COLO668 (cell line): ENCODE measurements at regions not wholly inside any gene's neighbourhood (a gene's known extent, or its start where the extent isn't known, plus 50 kb on each side); places are given as distances from the start of the nearest gene placed in this dataset.
"Not testable (repeated sequence)": the region's sequence is repeated elsewhere in the genome, so short reads cannot be mapped to it uniquely, and the experiment has no call there.

ENCODE experiments used
- DNase-seq: peaks from one replicate; lab custom pipeline; 2025; ENCODE audit not compliant: unreplicated experiment; lab: John Stamatoyannopoulos, UW

DNA sequence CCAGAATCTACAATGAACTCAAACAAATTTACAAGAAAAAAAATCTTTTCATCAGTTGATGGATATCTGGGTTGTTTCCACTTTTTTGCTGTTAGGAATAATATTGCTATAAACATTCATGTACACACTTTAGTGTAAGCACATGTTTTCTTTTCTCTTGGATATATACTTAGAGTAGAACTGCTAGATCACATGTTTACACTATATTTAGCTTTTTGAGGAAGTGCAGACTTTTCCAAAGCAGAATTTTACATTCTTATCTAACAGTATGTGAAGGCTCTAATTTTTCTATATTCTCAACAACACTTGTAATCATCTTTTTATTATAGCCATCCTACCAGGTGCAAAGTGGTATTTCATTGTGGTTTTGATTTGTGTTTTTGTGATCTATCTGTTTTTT is 103.6 kb upstream of the RMP24 start:
- no peak for DNase-seq

DNA sequence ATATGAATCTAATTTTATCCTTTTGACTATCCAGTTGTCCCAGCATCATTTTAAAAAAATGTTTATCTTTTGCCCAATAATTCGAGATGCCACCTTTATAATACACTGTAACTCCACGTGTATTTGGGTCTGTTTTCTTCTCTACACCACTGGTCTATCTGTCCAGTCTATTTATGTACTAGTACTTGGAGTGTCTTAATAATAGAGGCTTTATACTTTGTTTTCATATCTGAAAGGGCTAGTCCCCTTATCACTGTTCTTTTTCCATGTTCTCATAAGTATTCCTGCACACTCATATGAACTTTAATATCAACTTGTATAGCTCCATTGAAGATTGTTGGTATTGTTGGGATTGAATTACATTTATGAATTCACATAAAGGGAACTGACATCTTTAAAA is 101.1 kb upstream of the RMP24 start:
- no peak for DNase-seq

DNA sequence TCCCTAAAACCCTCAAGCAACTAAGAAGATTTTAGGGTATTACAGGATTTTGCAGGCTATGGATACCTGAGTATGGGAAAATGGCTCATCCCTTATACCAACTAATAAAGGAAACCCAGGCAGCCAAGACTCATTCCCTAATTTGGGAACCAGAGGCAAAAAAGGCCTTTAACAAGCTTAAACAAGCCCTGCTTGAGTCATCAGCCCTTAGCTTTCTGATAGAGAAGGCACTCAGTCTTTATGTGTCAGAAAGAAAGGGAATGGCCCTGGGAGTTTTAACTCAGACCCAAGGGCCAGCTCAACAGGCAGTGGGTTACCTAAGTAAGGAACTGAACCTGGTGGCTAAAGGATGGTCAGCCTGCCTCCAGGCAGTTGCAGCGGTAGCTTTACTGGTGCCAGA is 96.9 kb upstream of the RMP24 start:
- no peak for DNase-seq

DNA sequence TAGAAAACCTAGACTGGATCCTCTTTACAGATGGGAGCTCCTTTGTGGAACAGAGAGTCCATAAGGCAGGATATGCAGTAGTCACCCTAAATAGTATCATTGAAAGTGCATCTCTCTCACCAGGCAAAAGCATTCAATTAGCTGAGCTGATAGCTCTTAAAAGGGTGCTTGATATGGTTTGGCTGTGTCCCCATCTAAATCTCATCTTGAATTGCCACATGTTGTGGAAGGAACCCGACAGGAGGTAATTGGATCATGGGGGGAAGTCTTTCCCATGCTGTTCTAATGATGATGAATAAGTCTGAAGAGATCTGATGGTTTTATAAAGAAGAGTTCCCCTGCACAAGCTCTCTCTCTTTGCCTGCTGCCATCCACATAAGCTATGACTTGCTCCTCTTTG is 96.2 kb upstream of the RMP24 start:
- DNase-seq, result no peak

DNA sequence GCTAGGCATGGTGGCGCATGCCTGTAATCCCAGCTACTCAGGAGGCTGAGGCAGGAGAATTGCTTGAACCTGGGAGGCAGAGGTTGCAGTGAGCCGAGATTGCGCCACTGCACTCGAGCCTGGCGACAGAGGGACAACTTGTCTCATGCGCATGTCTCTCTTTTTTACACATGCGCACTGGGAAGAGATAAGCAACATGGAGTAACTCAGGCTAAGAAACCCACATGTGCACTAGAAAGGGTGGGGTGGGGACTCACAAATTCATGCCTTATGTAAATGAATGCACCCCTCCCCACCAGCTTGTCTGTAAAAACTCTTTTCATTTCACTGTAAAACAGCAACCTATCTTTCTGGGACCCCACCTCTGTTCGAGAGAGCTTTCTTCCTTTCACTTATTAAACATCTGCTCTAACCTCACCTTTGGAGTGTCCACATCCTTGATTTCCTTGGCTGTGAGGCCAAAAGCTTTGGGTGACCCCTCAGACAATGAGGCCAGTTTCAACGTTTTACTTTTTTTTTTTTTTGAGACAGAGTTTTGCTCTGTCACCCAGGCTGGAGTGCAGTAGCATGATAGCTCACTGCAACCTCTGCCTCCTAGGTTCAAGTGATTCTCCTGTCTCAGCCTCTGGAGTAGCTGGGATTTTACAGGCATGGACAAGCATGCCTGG is 91.6 kb upstream of the RMP24 start:
- no peak for DNase-seq

DNA sequence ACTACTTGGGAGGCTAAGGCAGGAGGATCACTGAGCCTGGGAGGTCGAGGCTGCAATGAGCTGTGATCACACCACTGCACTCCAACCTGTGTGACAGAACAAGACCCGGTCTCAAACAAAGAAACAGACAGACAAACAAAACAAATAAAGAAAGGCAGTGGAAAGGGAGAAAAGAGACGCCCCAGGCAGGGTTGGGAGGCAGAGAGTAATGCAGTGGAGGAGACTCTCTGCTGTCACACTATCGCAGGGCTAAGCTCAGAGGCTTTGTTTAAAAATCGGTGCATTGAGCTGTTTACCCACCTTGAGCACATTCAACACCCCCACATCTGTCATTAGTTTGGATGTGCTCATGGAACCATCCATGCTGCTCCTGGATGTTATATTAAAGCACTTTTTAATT is 84.2 kb upstream of the RMP24 start:
- no peak for DNase-seq

DNA sequence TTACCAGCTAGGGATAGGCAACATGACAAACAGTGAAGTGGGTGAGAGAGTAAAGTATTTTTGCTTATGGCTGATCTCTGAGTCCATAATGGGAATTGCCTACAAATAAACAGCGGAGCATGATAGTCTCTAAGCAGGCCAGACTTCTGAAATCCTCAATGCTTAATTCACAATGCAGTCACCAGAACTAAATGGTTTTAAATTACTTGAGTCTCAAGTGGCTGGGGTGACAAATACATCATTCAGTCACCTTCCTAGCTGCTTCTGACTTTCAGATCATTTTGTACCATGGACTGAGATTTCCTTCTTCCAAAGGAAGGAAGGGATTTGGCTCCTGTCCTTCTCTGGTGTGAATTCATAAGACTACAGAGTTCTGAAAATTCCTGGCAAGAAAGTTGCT is 82.8 kb upstream of the RMP24 start:
- DNase-seq, result no peak

DNA sequence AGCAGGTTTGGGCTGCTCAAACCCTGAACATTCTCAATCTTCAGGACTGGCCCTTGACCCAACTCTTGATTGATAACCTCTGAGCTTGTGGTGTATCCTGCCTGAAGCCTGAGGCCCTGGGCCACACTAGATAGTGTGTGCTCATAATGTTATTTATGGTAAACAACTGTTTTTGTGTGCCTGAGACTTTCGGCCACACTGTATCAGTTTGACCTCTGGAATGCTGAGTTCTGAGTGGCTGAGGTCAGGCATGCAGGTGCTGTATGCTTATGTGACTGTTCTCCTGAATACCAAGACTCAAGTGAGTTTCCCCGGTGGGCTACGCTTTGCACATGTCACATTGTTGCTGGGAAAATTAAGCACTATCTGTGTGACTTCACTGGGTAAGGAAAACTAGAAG is 82.2 kb upstream of the RMP24 start:
- DNase-seq, result no peak

DNA sequence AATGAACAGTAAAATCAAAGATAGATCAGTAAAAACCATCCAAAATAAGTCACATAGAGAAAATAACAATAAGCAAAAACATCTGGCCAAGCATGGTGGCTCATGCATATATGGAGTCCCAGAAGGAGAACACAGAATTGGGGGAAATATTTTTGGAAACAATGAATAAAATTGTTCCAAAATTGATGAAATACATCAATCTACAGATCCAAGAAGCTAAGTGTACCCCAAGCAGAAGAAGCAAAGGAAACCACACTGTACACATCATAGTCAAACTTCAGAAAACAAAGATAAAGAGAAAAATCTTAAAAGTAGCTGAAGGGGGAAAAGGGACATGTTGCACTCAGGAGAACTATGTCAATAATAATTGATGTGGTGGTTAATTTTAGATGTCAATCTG is 80.4 kb upstream of the RMP24 start:
- DNase-seq, result no peak

DNA sequence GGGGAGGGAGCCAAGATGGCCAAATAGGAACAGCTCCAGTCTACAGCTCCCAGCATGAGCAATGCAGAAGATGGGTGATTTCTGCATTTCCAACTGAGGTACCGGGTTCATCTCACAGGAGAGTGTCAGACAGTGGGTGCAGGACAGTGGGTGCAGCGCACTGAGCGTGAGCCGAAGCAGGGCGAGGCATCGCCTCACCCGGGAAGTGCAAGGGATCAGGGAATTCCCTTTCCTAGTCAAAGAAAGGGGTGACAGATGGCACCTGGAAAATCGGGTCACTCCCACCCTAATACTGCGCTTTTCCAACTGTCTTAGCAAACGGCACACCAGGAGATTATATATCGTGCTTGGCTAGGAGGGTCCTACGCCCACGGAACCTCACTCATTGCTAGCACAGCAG is 75.0 kb upstream of the RMP24 start:
- not testable (repeated sequence) for DNase-seq

DNA sequence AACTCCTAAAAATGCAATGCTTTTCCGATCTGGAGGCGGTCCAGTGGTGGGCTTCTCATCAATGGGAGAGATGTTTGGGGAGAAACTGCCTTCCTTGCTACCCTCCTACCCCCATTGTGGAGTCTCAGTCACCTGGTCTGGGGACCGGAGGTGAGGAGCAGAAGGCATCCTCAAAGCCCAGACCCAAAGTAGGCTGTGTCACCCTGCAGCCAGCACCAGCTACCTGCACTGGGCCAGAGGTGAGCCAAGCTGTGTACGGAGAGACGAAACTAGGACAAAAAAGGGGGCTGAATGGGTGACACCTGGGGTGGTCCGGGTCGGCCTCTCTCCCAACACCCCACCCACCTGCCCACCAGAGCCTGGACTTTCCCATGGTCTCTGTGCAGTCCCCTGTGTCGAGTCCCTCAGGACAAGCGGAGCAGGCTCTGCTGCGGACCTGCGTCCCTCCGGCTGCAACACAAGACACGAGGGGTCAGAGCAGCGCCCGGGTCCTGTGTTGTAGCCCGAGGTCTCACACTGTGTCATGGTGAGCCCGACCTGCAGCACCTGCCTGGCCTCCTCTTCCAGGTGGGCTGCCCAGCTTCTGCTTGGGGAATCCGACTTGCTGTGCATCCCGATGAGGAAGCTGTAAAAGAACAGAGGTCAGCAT is 68.0 kb upstream of the RMP24 start:
- no peak for DNase-seq

DNA sequence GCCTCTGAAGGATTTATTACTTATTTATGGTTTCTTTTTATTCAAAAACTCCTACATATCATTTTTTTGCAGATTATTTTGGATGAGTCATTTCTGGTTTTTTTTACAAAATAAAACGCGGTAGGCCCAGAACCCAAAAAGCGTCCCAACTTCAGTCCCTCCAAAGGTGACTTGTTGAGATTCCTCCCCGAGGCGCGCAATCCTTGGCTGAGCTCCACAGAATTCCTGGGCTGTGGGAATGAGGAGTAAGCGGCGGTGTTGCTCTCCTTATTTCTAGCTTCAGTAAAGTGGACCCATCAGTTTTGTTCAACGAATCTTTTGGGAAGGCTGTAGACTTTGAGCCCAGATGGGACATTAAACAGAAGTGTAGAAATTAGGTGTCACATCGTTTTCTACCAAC is 67.0 kb upstream of the RMP24 start:
- DNase-seq, result no peak

DNA sequence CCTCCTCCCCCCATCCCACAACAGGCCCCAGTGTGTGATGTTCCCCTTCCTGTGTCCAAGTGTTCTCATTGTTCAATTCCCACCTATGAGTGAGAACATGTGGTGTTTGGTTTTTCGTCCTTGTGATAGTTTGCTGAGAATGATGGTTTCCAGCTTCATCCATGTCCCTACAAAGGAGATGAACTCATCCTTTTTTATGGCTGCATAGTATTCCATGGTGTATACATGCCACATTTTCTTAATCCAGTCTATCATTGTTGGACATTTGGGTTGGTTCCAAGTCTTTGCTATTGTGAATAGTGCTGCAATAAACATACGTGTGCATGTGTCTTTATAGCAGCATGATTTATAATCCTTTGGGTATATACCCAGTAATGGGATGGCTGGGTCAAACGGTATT is 66.2 kb upstream of the RMP24 start:
- DNase-seq, result not testable (repeated sequence)

DNA sequence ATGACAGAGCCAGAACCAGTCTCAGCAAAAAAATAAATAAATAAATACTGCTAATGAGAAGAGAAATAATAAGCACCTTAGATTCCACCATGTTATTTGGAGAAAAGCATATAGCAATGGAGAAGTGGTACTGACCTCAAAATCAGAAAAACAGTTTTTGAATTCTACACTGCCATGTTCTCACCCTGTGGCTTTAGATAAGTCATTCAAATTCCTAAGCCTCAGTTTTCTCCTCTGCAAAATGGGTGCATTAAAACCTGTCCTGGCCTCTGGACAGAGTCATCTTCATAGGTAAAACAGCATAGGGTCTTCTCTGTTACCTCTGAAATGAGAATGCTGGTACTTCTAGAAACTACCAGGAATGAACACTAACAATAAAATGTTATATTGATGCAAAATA is 62.2 kb upstream of the RMP24 start:
- DNase-seq, result no peak

DNA sequence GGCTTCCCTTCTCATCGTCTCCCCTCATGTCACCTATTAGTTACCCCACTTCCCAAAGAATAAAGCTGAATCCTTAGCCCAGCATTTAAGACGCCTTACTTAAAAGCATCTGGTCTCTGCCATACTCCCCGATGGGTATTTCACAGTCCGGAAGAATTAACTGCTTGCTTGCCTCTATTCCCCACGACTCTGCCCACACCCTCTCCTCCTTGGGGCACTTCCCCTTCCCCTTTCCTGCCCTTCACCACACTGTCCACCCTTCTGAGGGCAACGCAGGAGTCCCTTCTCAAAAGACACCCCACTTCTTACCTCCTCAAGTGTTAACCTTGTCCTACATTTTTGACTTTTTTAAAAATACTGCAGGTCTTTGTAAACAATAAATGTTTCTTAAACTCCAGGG is 60.1 kb upstream of the RMP24 start:
- DNase-seq, result no peak

DNA sequence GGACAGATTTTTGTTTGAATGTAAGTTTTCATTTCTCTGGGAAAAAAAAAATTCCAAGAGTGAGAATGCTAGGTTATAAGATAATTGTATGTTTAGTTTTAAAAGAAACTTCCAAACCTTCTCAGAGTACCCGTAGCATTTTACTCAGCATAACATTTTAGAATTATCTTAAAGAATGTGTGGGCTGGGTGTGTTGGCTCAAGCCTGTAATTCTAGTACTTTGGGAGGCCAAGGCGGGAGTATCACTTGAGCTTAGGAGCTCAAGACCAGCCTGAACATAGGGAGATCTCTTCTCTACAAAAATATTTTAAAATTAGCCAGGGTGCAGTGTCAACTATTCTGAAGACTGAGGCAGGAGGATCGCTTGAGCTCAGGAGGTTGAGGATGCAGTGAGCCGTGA is 57.4 kb upstream of the RMP24 start:
- DNase-seq, result no peak

DNA sequence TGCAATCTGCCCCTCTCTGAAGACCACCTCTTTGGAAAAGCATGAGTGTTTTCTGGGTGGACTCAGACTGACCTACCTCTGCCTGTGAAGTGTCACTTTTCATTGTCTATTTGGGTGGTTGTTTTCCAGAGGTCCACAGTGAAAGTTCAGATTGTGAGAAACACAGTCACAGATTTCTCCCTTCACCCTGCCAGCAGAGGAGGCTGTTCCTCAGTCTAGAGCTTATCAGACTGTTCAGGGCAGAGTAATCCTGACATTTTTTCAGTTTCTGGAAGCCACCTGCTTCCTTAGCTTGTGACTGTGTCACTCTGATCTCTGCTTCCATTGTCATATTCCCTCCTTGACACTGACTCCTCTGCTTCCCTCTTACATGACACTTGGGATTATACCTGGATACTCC is 55.4 kb upstream of the RMP24 start:
- DNase-seq, result no peak

DNA sequence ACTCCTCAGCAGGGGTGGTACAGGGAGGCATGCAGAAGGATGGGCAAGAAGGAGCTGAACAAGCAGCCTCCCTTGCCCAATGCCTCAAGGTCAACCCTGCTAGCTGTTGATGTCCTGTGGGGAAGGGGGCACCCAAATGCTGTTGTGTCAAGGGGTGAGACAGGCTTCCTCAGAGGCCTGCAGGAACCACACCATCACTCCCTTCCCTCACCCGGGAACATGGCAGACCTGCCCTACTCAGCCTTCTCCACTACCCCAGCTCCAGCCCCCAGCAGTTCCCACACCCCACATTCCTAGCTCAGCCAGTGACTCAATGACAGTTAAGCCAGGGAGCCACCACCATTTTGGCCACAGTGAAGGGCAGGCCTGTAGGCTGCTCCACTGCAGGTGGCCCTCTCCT is 53.9 kb upstream of the RMP24 start:
- DNase-seq, result no peak

DNA sequence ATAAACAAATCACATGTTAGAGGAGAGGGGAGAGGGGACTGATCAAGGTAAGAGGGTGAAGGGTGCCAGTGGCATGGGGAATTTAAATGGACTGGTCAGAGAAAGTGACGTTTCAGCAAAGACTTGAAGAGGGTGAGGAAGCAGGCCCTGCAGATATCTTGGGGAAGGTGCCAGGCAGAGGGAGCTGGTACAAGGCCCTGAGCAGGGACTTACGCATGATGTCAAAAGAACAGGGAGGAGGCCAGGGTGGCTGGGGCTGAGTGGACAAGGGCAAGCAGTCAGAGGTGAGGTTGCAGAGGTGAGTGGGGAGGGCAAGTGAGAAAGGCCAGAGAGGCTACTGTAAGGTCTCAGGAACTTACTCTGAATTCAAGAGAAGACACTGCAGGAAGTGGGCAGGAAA is 53.3 kb upstream of the RMP24 start:
- DNase-seq, result no peak

DNA sequence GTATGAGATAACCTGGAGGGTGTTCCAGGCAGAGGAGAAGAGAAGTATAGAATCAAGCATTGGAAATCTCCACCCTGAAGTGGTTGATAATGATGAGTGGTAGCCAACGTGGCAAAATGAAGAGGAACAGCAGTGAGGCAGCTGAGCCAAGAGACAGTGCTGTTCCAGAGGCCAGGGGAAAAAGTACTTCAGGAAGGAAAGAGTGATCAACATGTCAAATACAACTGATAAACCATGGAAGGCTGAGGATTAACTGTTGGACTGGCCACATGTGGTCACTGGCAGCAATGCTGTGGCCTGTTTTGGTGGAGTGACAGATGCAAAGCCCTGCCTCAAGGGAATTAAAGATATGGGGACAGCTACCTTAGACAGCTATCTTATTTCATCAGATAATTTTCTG is 51.9 kb upstream of the RMP24 start:
- no peak for DNase-seq
